HepG2 (cell line): ENCODE measurements at regions not wholly inside any gene's neighbourhood (a gene's known extent, or its start where the extent isn't known, plus 50 kb on each side); places are given as distances from the start of the nearest gene placed in this dataset.

Experiments
- ATF7-NPFF ChIP-seq: sonication (generic); formaldehyde crosslinking; IDR thresholded peaks from 2 replicates; pipeline ENCODE4 v1.8.1; 2023; ENCODE audit warnings: mild to moderate bottlenecking, low read depth, missing genetic modification reagents, moderate library complexity
- MAFK ChIP-seq, 2 experiments: IDR thresholded peaks in 1 of 2; conservative IDR thresholded peaks in 1 of 2; 2 replicates each; pipeline ENCODE4 v1.6.1; 2011; ENCODE audit warnings: improper control_type of control experiment in 2 of 2, low read length in 2 of 2
- RBM39 ChIP-seq: fragments of 200-400 bp; formaldehyde crosslinking; IDR thresholded peaks from one replicate; pipeline ENCODE4 v1.6.1; 2018; ENCODE audit warnings: antibody characterized with exemption, mild to moderate bottlenecking, low read depth, low read length; ENCODE audit not compliant: poor library complexity, severe bottlenecking
- RNF2 ChIP-seq: fragments of 450-650 bp; conservative IDR thresholded peaks from 2 replicates; pipeline ENCODE4 v1.6.1; 2016; ENCODE audit warnings: low read depth
- YY1 ChIP-seq: IDR thresholded peaks from 2 replicates; pipeline ENCODE4 v1.6.1; 2011; ENCODE audit warnings: low read length, low read depth, moderate library complexity, mild to moderate bottlenecking; ENCODE audit not compliant: insufficient read depth, insufficient replicate concordance
- TF ChIP-seq, protein P1 (sequence below): sonication (generic); formaldehyde crosslinking; IDR thresholded peaks from 2 replicates; pipeline ENCODE4 v1.4.0; 2020; ENCODE audit warnings: missing genetic modification reagents
- TF ChIP-seq, protein P2 (sequence below): sonication (generic); formaldehyde crosslinking; IDR thresholded peaks from 2 replicates; pipeline ENCODE4 v1.4.0; 2020; ENCODE audit warnings: missing genetic modification reagents
- TF ChIP-seq, protein P3 (sequence below): IDR thresholded peaks from 2 replicates; pipeline ENCODE4 v1.6.1; 2016; ENCODE audit warnings: low read depth, missing genetic modification reagents, missing compliant biosample characterization
- TF ChIP-seq, protein P4 (sequence below): sonication (generic); formaldehyde crosslinking; IDR thresholded peaks from 2 replicates; pipeline ENCODE4 v1.5.0; 2020; ENCODE audit warnings: mild to moderate bottlenecking, missing genetic modification reagents, moderate library complexity

DNA sequence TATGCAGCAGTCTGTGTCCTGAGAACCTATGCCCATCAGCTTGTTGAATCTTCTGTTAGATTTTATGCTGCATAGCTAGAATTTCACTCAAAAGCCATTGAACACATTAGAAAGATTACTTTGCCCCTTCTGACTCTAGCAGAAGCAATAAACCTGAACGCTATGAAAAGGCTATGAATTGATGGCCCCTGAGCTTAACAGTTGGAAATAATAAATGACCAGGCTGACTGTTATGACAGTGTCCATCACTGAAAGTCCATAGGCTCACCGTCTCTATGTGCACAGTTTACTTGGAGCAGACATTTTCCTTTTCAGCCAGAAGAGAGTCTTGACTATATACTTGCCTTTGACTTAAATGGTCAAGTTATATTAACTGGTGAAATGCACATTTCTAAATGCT is 1618.8 kb upstream of the ACVR2A start:
- TF ChIP-seq ATF7-NPFF (CRISPR knock-in tag) (no peak), RBM39 (no peak), YY1 (no peak), MAFK (conservative IDR thresholded peaks at IDR 0.05 in 1 of 2, IDR thresholded peaks at IDR 0.05 in 1 of 2; ENCODE audit: low read length in 2 of 2) (no peak), RNF2 (no peak)
- TF ChIP-seq, protein P1, sequence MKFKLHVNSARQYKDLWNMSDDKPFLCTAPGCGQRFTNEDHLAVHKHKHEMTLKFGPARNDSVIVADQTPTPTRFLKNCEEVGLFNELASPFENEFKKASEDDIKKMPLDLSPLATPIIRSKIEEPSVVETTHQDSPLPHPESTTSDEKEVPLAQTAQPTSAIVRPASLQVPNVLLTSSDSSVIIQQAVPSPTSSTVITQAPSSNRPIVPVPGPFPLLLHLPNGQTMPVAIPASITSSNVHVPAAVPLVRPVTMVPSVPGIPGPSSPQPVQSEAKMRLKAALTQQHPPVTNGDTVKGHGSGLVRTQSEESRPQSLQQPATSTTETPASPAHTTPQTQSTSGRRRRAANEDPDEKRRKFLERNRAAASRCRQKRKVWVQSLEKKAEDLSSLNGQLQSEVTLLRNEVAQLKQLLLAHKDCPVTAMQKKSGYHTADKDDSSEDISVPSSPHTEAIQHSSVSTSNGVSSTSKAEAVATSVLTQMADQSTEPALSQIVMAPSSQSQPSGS (CRISPR knock-in tag), result no peak
- TF ChIP-seq, protein P2, sequence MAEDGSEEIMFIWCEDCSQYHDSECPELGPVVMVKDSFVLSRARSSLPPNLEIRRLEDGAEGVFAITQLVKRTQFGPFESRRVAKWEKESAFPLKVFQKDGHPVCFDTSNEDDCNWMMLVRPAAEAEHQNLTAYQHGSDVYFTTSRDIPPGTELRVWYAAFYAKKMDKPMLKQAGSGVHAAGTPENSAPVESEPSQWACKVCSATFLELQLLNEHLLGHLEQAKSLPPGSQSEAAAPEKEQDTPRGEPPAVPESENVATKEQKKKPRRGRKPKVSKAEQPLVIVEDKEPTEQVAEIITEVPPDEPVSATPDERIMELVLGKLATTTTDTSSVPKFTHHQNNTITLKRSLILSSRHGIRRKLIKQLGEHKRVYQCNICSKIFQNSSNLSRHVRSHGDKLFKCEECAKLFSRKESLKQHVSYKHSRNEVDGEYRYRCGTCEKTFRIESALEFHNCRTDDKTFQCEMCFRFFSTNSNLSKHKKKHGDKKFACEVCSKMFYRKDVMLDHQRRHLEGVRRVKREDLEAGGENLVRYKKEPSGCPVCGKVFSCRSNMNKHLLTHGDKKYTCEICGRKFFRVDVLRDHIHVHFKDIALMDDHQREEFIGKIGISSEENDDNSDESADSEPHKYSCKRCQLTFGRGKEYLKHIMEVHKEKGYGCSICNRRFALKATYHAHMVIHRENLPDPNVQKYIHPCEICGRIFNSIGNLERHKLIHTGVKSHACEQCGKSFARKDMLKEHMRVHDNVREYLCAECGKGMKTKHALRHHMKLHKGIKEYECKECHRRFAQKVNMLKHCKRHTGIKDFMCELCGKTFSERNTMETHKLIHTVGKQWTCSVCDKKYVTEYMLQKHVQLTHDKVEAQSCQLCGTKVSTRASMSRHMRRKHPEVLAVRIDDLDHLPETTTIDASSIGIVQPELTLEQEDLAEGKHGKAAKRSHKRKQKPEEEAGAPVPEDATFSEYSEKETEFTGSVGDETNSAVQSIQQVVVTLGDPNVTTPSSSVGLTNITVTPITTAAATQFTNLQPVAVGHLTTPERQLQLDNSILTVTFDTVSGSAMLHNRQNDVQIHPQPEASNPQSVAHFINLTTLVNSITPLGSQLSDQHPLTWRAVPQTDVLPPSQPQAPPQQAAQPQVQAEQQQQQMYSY, result no peak
- TF ChIP-seq, protein P3, sequence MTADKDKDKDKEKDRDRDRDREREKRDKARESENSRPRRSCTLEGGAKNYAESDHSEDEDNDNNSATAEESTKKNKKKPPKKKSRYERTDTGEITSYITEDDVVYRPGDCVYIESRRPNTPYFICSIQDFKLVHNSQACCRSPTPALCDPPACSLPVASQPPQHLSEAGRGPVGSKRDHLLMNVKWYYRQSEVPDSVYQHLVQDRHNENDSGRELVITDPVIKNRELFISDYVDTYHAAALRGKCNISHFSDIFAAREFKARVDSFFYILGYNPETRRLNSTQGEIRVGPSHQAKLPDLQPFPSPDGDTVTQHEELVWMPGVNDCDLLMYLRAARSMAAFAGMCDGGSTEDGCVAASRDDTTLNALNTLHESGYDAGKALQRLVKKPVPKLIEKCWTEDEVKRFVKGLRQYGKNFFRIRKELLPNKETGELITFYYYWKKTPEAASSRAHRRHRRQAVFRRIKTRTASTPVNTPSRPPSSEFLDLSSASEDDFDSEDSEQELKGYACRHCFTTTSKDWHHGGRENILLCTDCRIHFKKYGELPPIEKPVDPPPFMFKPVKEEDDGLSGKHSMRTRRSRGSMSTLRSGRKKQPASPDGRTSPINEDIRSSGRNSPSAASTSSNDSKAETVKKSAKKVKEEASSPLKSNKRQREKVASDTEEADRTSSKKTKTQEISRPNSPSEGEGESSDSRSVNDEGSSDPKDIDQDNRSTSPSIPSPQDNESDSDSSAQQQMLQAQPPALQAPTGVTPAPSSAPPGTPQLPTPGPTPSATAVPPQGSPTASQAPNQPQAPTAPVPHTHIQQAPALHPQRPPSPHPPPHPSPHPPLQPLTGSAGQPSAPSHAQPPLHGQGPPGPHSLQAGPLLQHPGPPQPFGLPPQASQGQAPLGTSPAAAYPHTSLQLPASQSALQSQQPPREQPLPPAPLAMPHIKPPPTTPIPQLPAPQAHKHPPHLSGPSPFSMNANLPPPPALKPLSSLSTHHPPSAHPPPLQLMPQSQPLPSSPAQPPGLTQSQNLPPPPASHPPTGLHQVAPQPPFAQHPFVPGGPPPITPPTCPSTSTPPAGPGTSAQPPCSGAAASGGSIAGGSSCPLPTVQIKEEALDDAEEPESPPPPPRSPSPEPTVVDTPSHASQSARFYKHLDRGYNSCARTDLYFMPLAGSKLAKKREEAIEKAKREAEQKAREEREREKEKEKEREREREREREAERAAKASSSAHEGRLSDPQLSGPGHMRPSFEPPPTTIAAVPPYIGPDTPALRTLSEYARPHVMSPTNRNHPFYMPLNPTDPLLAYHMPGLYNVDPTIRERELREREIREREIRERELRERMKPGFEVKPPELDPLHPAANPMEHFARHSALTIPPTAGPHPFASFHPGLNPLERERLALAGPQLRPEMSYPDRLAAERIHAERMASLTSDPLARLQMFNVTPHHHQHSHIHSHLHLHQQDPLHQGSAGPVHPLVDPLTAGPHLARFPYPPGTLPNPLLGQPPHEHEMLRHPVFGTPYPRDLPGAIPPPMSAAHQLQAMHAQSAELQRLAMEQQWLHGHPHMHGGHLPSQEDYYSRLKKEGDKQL (CRISPR knock-in tag), result no peak
- TF ChIP-seq, protein P4, sequence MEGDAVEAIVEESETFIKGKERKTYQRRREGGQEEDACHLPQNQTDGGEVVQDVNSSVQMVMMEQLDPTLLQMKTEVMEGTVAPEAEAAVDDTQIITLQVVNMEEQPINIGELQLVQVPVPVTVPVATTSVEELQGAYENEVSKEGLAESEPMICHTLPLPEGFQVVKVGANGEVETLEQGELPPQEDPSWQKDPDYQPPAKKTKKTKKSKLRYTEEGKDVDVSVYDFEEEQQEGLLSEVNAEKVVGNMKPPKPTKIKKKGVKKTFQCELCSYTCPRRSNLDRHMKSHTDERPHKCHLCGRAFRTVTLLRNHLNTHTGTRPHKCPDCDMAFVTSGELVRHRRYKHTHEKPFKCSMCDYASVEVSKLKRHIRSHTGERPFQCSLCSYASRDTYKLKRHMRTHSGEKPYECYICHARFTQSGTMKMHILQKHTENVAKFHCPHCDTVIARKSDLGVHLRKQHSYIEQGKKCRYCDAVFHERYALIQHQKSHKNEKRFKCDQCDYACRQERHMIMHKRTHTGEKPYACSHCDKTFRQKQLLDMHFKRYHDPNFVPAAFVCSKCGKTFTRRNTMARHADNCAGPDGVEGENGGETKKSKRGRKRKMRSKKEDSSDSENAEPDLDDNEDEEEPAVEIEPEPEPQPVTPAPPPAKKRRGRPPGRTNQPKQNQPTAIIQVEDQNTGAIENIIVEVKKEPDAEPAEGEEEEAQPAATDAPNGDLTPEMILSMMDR (CRISPR knock-in tag), result no peak
